Chondrocyte (in vitro differentiated cells): ENCODE measurements at regions not wholly inside any gene's neighbourhood (a gene's known extent, or its start where the extent isn't known, plus 50 kb on each side); places are given as distances from the start of the nearest gene placed in this dataset.
A peak's percentile ranks its signal among the peaks of the same experiment; 100 is the strongest.

Experiments used
- DNase-seq: peaks from one replicate; pipeline ENCODE4 v3.0.0; 2021; ENCODE audit warnings: mixed read lengths, low spot score
- H3K27ac Mint-ChIP-seq: one replicate; pipeline ENCODE4 v1.8.0; 2021; ENCODE audit warnings: mild to moderate bottlenecking, moderate library complexity, mixed read lengths; ENCODE audit not compliant: unreplicated experiment
- H3K27me3 Mint-ChIP-seq: 2 replicates; pipeline ENCODE4 v1.8.0; 2021; ENCODE audit warnings: low read depth, mixed read lengths
- H3K36me3 Mint-ChIP-seq: 2 replicates; pipeline ENCODE4 v1.8.0; 2021; ENCODE audit warnings: low read depth, mixed read lengths
- H3K4me1 Mint-ChIP-seq: 2 replicates; pipeline ENCODE4 v1.8.0; 2021; ENCODE audit warnings: low read depth, mild to moderate bottlenecking, mixed read lengths
- H3K4me3 Mint-ChIP-seq: one replicate; pipeline ENCODE4 v1.8.0; 2021; ENCODE audit warnings: mild to moderate bottlenecking, moderate library complexity, mixed read lengths; ENCODE audit not compliant: unreplicated experiment
- H3K9me3 Mint-ChIP-seq: 2 replicates; pipeline ENCODE4 v1.8.0; 2021; ENCODE audit warnings: low read depth, mixed read lengths
- TF ChIP-seq, protein P1 (sequence below): fragments of 200-600 bp; sonication (generic); IDR thresholded peaks from 2 replicates; pipeline ENCODE4 v1.5.0; 2021; ENCODE audit warnings: antibody characterized with exemption, mild to moderate bottlenecking, moderate library complexity

DNA sequence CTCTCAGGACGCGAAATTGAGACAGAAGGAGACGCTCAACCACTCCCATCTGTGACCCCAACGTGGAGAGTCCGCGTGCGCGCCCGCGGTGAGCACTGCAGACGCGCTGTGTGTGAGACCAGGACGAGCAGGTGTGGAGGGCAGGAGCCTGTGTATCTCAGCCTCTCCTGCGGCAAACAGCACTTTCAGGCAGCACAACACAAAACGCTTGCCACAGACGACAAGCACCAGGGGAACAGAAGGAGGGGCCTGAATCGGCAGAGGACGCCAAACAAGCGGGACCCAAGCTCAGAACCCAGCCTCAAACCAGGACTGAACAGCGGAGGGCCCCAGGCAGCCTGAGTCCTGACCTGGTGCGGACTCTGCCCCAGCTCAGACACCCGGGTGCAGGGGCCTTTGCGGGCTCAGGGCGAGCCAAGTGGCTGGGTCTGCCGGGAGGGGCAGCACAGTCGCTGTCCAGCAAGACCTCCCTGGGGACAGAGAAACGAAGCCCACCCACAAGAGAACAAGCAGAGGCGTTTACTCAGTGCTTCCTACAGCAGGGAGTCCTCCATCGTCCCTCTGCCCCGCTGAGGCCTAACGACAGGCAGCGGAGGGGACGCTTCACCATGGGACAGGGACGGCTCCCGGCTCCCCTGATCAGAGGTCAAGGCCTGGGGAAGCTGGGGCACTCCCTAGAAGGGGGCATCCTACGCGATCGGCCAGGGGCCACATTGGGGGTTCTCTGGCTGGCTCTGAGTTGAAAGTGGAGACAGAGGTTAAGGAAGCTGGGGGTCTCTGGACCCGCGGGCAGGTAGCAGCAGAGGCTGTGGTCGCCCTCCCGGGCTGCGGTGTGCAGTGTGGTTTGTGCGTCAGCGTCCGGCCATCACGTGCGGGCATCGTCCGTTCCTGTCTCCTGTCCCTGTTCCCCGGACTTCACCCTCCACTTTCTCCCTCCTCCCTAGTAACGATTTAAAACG, 560.8 kb downstream of the BRD1 start:
- Mint-ChIP-seq H3K27ac (no peak overlapping the region), H3K9me3 (peaks cover 5% of the 10 kb centered on the region), H3K4me3 (no peak overlapping the region), H3K27me3 (peaks cover 25% of the 10 kb centered on the region), H3K36me3 (no peaks in the 10 kb centered on the region), H3K4me1 (no peaks in the 10 kb centered on the region)
- TF ChIP-seq, protein P1, sequence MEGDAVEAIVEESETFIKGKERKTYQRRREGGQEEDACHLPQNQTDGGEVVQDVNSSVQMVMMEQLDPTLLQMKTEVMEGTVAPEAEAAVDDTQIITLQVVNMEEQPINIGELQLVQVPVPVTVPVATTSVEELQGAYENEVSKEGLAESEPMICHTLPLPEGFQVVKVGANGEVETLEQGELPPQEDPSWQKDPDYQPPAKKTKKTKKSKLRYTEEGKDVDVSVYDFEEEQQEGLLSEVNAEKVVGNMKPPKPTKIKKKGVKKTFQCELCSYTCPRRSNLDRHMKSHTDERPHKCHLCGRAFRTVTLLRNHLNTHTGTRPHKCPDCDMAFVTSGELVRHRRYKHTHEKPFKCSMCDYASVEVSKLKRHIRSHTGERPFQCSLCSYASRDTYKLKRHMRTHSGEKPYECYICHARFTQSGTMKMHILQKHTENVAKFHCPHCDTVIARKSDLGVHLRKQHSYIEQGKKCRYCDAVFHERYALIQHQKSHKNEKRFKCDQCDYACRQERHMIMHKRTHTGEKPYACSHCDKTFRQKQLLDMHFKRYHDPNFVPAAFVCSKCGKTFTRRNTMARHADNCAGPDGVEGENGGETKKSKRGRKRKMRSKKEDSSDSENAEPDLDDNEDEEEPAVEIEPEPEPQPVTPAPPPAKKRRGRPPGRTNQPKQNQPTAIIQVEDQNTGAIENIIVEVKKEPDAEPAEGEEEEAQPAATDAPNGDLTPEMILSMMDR, result no peak
- peak; percentile 87 for DNase-seq

DNA sequence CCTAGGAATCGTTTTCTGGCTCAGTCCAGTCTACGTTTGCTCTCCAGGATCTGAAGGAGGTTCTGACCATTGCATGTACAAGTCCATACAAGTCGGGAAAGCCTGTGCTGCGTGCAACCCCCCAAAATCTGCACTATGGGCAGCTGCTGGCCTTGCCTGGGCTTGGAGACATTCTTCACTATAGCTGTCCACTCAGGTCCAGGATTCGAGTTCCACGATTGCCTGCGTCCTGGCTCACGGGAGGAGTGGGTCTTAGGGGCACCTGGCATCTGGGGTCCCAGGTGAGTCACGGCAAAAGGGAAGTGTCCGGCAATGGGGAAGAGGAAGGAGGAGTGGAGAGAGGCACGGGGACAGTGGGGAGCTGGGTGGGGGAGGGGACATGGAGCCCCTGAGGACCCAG, 563.0 kb downstream of the BRD1 start:
- TF ChIP-seq, protein P1, result no peak
- Mint-ChIP-seq H3K27me3 (peaks cover 20% of the 10 kb centered on the region), H3K4me3 (no peak overlapping the region), H3K9me3 (peaks cover 5% of the 10 kb centered on the region), H3K4me1 (no peaks in the 10 kb centered on the region), H3K36me3 (no peaks in the 10 kb centered on the region), H3K27ac (no peak overlapping the region)
- no peak for DNase-seq

DNA sequence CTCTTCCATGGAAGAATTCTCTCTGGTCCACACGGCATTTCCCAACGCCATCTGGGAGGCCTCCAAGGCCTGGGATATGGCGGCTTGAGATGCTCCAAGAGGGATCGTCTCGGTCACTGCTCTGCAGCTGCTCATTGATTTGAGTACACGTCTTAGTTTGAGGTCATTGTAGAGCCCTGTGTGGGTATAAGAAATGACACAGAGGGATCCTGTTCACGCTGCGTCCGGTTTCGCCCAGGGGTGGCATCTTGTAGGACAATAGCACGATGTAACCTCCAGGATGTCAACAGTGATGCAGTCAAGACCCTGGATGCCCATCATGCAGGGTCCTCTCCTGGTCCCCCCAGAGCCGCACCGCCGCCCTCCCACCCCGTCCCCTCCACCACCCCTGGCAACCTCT, 564.6 kb downstream of the BRD1 start:
- Mint-ChIP-seq H3K36me3 (no peaks in the 10 kb centered on the region), H3K27ac (no peak overlapping the region), H3K4me3 (no peak overlapping the region), H3K9me3 (peaks cover 5% of the 10 kb centered on the region), H3K27me3 (peaks cover 8% of the 10 kb centered on the region), H3K4me1 (no peaks in the 10 kb centered on the region)
- no peak for DNase-seq
- TF ChIP-seq, protein P1, result no peak

DNA sequence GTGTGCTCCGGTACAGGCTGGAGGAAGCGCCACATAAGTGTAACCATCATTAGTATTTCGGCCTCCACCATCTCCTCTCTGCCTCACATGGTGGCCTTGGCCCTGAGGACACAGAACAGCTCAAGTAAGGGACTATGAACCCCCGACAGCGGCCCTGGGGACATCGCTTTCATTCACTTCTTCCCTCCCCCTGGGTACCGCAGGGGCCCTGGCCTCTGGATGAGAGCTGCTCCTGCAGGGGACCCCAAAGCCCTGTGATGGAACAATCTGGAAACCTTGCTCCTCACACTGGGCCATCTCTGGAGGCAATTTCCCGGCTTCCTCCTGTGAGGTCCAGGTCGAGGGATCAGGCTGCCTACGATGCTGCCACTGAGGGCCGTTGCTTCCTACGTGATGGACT, 565.5 kb downstream of the BRD1 start:
- no peak overlapping the region for H3K4me3 Mint-ChIP-seq
- no peaks in the 10 kb centered on the region for H3K4me1 Mint-ChIP-seq
- peaks cover 4% of the 10 kb centered on the region for H3K27me3 Mint-ChIP-seq
- no peak overlapping the region for H3K27ac Mint-ChIP-seq
- TF ChIP-seq, protein P1, result no peak
- H3K36me3 Mint-ChIP-seq, result no peaks in the 10 kb centered on the region
- DNase-seq, result peak; percentile 72
- H3K9me3 Mint-ChIP-seq, result peaks cover 5% of the 10 kb centered on the region

DNA sequence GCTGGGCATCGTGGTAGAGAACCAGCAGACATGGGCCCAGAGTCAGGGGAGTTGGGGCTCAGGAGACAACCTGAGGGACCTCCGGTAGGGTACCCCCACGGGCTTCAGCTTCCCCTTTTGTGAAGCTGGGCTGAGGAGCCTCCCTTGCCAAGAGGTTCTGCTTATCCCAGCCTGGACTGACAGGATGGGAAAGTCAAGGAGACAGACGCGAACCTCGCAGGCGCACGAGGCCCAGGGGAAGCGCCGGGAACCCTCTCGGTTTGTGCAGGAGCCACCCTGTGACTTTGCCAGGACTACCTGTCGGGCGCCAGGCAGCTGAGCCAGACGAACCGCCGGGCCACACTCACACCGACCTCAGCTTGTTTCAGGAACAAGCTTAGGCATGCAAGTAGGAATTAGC, 566.1 kb downstream of the BRD1 start:
- no peak overlapping the region for H3K4me3 Mint-ChIP-seq
- no peaks in the 10 kb centered on the region for H3K36me3 Mint-ChIP-seq
- TF ChIP-seq, protein P1, result no peak
- H3K9me3 Mint-ChIP-seq, result peaks cover 5% of the 10 kb centered on the region
- peaks cover 4% of the 10 kb centered on the region for H3K27me3 Mint-ChIP-seq
- H3K4me1 Mint-ChIP-seq, result no peaks in the 10 kb centered on the region
- no peak overlapping the region for H3K27ac Mint-ChIP-seq
- no peak for DNase-seq
